MM.1S (cell line): ENCODE measurements at regions not wholly inside any gene's neighbourhood (a gene's known extent, or its start where the extent isn't known, plus 50 kb on each side); places are given as distances from the start of the nearest gene placed in this dataset.

Experiments used
- DNase-seq: peaks from one replicate; pipeline ENCODE4 v3.0.0-alpha.2; 2015
- H2AFZ ChIP-seq: fragments of 300-600 bp; sonication (generic); 2 replicates; pipeline ENCODE4 v1.6.0; 2016; ENCODE audit warnings: antibody characterized with exemption, low read length
- H3F3A ChIP-seq: fragments of 300-600 bp; sonication (generic); 2 replicates; pipeline ENCODE4 v1.6.1; 2016; ENCODE audit warnings: mild to moderate bottlenecking, antibody characterized with exemption, low read length, moderate library complexity, mixed read lengths; ENCODE audit not compliant: insufficient read depth
- H3K27ac ChIP-seq: fragments of 300-600 bp; sonication (generic); 2 replicates; pipeline ENCODE4 v1.5.1; 2016; ENCODE audit warnings: mild to moderate bottlenecking, low read length
- H3K27me3 ChIP-seq: fragments of 300-600 bp; sonication (generic); replicated peaks from 2 replicates; pipeline ENCODE4 v1.6.0; 2016; ENCODE audit warnings: low read length; ENCODE audit not compliant: insufficient read depth
- H3K36me3 ChIP-seq: fragments of 300-600 bp; sonication (generic); replicated peaks from 2 replicates; pipeline ENCODE4 v1.6.1; 2016; ENCODE audit warnings: mild to moderate bottlenecking, low read length, mixed read lengths; ENCODE audit not compliant: insufficient read depth
- H3K4me1 ChIP-seq: fragments of 300-600 bp; sonication (generic); 2 replicates; pipeline ENCODE4 v1.6.1; 2016; ENCODE audit warnings: low read length, mixed read lengths
- H3K4me2 ChIP-seq: fragments of 300-600 bp; sonication (generic); 2 replicates; pipeline ENCODE4 v1.6.0; 2016; ENCODE audit warnings: low read depth, low read length
- H3K4me3 ChIP-seq: fragments of 300-600 bp; sonication (generic); 2 replicates; pipeline ENCODE4 v1.5.1; 2016; ENCODE audit warnings: low read length, mixed read lengths
- H3K79me2 ChIP-seq: fragments of 300-600 bp; sonication (generic); 2 replicates; pipeline ENCODE4 v1.6.1; 2016; ENCODE audit warnings: mixed run types, low read length, mixed read lengths
- H3K9ac ChIP-seq: fragments of 300-600 bp; sonication (generic); 2 replicates; pipeline ENCODE4 v1.6.1; 2016; ENCODE audit warnings: low read length, mixed read lengths
- H3K9me2 ChIP-seq: fragments of 300-600 bp; sonication (generic); replicated peaks from 2 replicates; pipeline ENCODE4 v1.6.1; 2016; ENCODE audit warnings: mild to moderate bottlenecking, low read length, mixed read lengths; ENCODE audit not compliant: insufficient read depth
- H3K9me3 ChIP-seq: fragments of 300-600 bp; sonication (generic); replicated peaks from 2 replicates; pipeline ENCODE4 v1.6.1; 2016; ENCODE audit warnings: mild to moderate bottlenecking, low read length, mixed read lengths; ENCODE audit not compliant: insufficient read depth
- H4K20me1 ChIP-seq: fragments of 300-600 bp; sonication (generic); 2 replicates; pipeline ENCODE4 v1.6.1; 2016; ENCODE audit warnings: mild to moderate bottlenecking, low read length, moderate library complexity, mixed read lengths; ENCODE audit not compliant: insufficient read depth
- CTCF ChIP-seq: fragments of 300-600 bp; sonication (generic); IDR thresholded peaks from 2 replicates; pipeline ENCODE4 v1.5.1; 2016; ENCODE audit warnings: antibody characterized with exemption, low read length, mixed read lengths
- EZH2 ChIP-seq: fragments of 300-600 bp; sonication (generic); optimal IDR thresholded peaks from 2 replicates; pipeline ENCODE3; 2017; ENCODE audit warnings: low read depth, mild to moderate bottlenecking, antibody characterized with exemption, low read length, mixed read lengths
- EZH2phosphoT487 ChIP-seq: fragments of 300-600 bp; sonication (generic); IDR thresholded peaks from 2 replicates; pipeline ENCODE4 v1.6.1; 2018; ENCODE audit warnings: antibody characterized with exemption, low read length

- H3K27ac ChIP-seq = no peak overlapping the region
- TF ChIP-seq EZH2phosphoT487 (no peak), EZH2 (no peak), CTCF (no peak)
- no peak overlapping the region for H3K9ac ChIP-seq
- no peaks in the 10 kb centered on the region for H3K79me2 ChIP-seq
- H3K36me3 ChIP-seq = no peaks in the 10 kb centered on the region
- H3K4me1 ChIP-seq = no peaks in the 10 kb centered on the region
- H3K27me3 ChIP-seq = no peaks in the 10 kb centered on the region
- H3K9me2 ChIP-seq = no peaks in the 10 kb centered on the region
- H3K4me2 ChIP-seq = no peak overlapping the region
- H3F3A ChIP-seq = no peaks in the 10 kb centered on the region
- H4K20me1 ChIP-seq = no peaks in the 10 kb centered on the region
- H3K9me3 ChIP-seq = no peaks in the 10 kb centered on the region
- H2AFZ ChIP-seq = no peak overlapping the region
- no peak overlapping the region for H3K4me3 ChIP-seq
- DNase-seq = no peak
These were observed 365.9 kb upstream of the IGFBP3 start for GRCh38 chr7:46286957-46287356.

GRCh38 chr7:46286356-46286755, 365.3 kb upstream of the IGFBP3 start:
- Histone ChIP-seq H3K9me2 (no peaks in the 10 kb centered on the region), H3K27me3 (no peaks in the 10 kb centered on the region), H3K4me1 (no peaks in the 10 kb centered on the region), H4K20me1 (no peaks in the 10 kb centered on the region), H3K79me2 (no peaks in the 10 kb centered on the region), H3F3A (no peaks in the 10 kb centered on the region), H3K36me3 (no peaks in the 10 kb centered on the region), H3K9ac (no peak overlapping the region), H3K4me2 (no peak overlapping the region), H3K4me3 (no peak overlapping the region), H3K9me3 (no peaks in the 10 kb centered on the region), H3K27ac (no peak overlapping the region), H2AFZ (no peak overlapping the region)
- TF ChIP-seq EZH2 (no peak), CTCF (no peak), EZH2phosphoT487 (no peak)
- no peak for DNase-seq

- Histone ChIP-seq H4K20me1 (no peaks in the 10 kb centered on the region), H3K9me2 (no peaks in the 10 kb centered on the region), H3K4me2 (no peak overlapping the region), H3K36me3 (no peaks in the 10 kb centered on the region), H3K27me3 (no peaks in the 10 kb centered on the region), H3K4me3 (no peak overlapping the region), H3F3A (no peaks in the 10 kb centered on the region), H3K4me1 (no peaks in the 10 kb centered on the region), H3K9me3 (no peaks in the 10 kb centered on the region), H2AFZ (no peak overlapping the region), H3K27ac (no peak overlapping the region), H3K9ac (no peak overlapping the region), H3K79me2 (no peaks in the 10 kb centered on the region)
- no peak for TF ChIP-seq CTCF
- TF ChIP-seq EZH2 = no peak
- TF ChIP-seq EZH2phosphoT487 = no peak
- no peak for DNase-seq
These were observed 364.8 kb upstream of the IGFBP3 start for GRCh38 chr7:46285878-46286277.
